ENCODE measurements at regions not wholly inside any gene's neighbourhood (a gene's known extent, or its start where the extent isn't known, plus 50 kb on each side); places are given as distances from the start of the nearest gene placed in this dataset.

DNA sequence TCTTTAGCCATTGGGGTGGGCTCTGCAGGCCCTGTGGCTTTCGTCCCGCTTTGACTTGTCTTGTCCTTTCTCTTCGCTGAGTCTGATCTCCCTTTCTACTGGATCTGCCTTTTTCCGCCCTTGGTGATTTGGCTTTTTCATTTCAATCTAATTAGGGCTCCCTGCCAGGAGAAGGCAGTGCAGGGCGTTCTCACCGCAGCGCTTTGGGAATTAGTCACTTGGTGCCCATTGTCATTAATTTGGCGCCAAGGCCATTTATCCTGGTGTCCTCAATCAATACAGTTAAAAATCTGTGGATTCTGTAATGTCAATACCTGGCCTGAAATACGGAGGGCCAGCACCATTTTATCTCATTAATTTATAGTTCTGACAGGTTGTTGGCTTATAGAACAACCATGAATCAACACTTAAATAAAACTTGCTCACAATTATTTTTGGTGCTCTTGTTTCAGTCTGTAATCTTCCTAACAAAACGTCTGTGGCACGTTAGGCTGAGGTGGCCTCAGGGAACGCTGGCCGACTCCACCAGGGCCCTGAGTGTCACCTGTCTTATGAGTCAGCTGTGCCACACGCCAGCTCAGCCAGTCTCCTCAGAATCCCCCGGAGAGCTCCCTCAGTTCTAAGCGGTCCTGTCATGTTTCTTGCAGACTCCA lies 115.7 kb downstream of the BEGAIN start:
- TF ChIP-seq CTCF (IDR thresholded peaks at IDR 0.05) (no peak), POLR2A (IDR thresholded peaks at IDR 0.05) (no peak)

All from uterus (tissue), 2 donors.